ENCODE measurements at regions not wholly inside any gene's neighbourhood (a gene's known extent, or its start where the extent isn't known, plus 50 kb on each side); places are given as distances from the start of the nearest gene placed in this dataset.
"Not testable (repeated sequence)": the region's sequence is repeated elsewhere in the genome, so short reads cannot be mapped to it uniquely, and the experiment has no call there.

GRCh38 chr12:72723732-72724131, 451.6 kb downstream of the TRHDE start:
- no peak for DNase-seq

DNA sequence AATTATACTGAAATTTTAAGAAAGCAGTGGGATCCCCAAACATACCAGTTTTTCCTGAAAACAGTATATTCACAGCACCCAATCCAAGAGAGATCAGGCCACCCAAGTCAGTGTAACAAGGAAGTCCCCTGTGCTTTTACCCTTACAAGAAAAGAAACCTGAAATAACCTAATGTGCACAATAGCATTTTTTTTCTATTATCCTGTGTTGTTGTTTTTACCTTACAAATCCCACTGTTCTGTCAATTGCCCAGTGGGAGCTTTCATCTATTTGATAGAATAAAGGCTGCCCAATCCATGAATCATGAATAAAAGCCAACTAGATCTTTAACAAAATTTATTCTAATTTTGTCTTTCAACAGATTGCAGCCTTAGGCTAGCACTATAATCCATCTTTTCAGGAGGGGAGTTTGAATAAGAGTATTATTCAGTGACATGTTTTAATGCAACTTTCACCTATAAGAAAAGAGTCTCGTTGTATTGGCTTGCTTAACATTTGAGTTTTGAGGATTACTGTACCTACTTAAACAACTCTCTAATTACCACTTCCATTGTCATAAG, 457.4 kb downstream of the TRHDE start:
- no peak for DNase-seq

GRCh38 chr12:72734581-72734980, 462.4 kb downstream of the TRHDE start:
- DNase-seq, result no peak

DNA sequence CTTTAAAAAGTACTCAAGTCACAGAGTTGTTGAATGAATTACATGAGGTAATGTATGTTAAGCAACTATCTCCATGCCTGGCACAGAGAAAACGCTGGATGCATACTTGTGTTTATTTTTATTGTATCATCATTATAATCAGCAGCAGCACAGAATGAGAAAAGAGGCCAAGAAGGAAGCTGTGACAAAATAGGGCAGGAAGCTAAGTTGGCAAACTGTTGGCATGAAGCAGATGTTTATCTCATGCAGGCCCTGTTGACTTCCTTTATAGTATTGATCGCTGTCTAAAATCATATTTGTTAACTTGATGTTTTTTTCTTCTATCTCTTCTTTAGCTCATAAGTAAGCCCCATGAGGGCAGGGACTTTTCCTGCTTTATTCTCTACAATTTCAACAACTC, 466.6 kb downstream of the TRHDE start:
- DNase-seq, result no peak

DNA sequence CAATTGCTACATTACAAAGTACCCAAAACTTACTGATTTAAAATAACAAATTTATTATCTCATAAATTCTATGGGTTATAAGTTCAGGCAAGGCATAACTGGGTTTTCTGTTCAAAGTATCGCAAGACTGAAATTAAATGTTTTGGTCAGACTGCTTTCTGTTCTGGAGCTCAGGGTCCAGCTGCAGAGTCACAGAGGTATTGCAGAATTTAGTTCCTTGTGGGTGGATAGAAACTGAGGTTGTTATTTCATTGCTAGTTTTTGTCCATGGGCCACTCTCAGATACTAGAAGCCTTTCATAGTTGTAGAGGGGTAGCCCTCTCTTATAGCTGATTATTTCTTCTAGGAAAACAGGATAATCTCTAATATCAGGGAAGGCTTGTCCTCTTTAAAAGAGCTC, 467.9 kb downstream of the TRHDE start:
- DNase-seq, result no peak

DNA sequence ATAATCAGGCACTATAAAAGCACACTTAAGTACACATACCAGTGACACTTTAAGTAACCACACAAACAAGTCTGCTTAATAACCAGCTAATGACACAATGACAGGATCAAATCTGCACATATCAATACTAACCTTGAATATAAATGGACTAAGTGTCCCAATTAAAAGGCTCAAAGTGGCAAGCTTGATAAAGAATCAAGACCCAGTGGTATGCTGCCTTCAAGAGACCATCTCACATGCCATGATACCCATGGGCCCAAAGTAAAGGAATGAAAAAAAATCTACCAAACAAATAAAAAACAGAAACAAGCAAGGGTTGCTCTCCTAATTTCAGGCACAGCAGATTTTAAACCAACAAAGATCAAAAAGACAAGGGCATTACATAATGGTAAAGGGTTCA, 470.4 kb downstream of the TRHDE start:
- DNase-seq, result no peak

GRCh38 chr12:72746048-72746447, 473.9 kb downstream of the TRHDE start:
- no peak for DNase-seq

DNA sequence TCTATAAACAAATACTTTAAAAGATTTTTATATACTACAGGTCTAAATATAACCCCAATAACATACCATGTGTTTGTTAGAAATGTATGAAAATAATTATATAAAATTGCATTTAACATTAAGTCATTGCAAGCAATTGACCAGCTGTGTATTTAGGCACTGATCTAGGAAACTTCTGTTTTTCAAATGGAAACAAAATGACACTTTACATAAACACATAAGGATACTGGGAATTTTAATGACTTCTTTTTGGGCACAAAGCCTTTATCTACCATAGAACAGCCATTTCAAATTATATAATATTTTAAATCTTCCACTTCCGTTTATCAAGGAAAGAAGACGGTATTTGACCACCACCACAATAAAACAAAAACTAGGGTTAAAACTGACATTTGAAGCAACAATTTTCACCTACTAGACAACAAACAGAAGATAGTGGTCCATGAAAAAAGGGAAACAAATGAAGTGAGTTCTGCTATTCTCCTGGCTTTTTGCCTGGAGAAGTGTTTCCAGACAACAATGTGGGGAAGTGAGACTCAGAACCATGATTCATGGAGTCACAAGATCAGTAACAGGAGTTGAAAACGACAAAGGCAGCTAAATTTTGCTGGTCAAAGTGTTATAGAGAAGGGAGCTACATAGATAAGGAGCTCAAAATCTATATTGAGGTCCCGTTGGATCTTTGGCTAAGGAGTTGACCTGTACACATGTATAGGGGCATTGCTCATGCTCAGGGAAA, 475.1 kb downstream of the TRHDE start:
- no peak for DNase-seq

DNA sequence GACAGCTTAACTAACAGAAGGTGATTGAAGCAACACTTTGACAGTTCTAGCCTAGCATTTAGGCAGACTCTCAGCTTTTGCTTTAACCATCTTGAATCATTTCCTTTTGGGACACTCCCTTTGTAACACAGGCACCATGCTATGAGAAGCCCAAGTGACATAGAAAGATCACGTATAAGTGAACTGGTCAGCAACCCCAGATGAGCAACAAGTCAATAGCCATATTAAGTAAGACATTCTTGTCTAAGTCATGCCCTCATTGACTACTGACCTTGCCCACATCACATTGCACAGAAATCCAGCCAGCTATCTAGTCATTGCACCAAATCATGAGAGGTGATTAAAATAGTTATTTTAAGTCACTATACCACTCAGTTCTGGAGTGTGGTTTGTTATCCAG, 476.8 kb downstream of the TRHDE start:
- DNase-seq, result no peak

DNA sequence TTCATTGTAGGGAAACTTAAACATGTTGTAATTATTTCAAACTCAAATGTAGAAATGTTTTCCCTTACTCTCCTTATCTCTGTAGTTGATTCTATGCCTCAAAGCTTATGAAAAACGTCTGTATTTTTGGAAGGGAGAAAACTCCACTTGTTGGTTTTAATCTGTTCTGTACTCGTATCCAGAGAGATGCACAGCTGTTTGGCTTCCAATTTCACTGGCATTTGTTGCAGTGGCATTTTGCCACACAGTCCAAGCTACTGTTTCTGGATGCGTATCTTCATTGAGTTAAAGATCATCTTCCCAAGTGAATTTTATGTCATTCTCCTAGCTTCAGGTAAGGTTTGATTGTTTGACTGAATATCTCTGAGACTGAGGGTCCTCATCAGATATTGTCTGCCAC, 481.4 kb downstream of the TRHDE start:
- no peak for DNase-seq

DNA sequence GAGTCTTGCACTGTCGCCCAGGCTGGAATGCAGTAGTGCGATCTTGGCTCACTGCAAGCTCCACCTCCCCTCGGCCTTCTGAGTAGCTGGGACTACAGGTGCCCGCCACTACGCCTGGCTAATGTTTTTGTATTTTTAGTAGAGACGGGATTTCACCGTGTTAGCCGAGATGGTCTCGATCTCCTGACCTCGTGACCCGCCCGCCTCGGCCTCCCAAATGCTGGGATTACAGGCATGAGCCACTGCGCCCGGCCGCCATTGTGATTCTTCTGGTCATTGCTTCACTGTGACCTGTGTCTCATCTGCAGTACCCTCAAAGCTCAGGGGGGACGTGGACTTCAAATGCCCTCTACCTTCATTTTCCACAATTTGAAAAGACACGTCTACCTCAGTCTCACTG, 481.9 kb downstream of the TRHDE start:
- DNase-seq, result not testable (repeated sequence)

DNA sequence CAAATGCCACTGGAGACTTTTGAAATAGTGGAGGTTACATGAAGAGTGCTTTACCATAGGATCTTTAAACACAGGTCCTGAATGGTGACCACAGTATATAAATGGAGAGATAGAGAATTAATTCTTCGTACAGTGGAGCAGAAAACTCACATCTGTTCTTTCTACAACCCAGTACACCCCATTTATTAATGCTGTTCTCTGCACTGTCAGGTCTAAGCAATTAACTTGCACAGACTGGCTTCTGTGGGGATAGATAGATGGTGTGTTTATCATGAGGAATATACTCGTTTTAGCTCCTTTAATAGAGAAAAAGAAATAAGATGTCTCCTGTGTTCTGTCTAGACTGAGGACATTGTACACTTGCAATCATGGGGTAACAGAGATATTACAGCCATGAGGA, 494.3 kb downstream of the TRHDE start:
- no peak for DNase-seq

DNA sequence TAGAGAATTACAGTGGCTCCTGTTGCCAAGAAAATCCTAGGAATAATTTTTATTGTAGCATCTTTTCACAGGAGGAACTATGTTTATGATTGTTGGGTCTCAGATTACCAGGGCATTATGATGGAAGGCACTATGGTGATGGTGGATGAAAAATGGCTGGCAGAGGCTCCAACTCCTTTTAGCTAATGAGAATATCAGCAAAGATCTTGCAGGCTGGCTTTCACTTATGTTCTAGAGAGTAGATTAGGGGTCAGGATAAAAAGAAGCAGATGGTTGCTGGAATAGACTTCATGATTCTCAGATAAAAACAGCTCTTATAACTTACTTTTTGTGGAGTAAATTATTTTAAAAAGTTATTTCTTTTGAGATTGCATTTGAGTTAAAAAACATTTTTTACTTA, 501.9 kb downstream of the TRHDE start:
- no peak for DNase-seq

- DNase-seq, result no peak
These were observed 505.6 kb downstream of the TRHDE start for GRCh38 chr12:72777806-72778205.

DNA sequence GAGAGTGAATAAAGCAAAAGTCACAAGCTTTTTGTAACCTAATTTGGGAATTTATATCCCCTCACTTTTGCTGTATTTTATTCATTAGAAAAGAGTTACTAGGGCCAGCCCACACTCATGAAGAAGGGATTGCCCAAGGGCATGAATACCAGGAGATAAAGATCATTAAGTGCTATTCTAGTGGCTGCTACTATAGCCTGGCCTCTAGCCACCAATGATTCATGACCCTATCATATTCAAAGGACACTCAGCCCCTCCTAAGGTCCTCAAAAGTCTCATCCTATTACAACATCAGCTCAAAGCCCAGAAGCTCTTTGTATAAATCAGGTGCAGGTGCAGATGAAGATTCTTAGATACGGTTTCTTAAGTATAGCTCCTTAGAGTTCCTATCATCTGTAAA, 518.1 kb downstream of the TRHDE start:
- DNase-seq, result no peak

- no peak for DNase-seq
These were observed 520.7 kb downstream of the TRHDE start for GRCh38 chr12:72792889-72793288.

DNA sequence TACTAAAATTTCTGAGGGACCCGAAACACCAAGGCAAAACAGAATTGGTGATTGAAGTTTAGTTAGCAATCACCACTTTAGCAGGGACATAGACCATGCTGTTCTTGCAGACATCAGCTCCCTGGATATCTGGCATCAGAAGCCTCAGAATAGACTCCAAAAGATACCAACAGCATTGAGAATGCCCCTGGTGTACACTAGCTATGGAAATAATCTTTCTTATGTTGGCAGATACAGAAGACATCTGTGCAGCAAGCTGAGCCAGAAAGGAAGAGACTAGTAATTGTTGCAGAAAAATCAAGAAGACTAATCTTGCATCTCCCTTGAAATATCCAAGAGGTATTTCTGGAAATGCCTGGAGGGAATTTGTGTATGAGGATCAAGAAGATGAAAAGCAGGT, 521.6 kb downstream of the TRHDE start:
- no peak for DNase-seq

- no peak for DNase-seq
These were observed 543.3 kb downstream of the TRHDE start for GRCh38 chr12:72815421-72815820.

- DNase-seq, result no peak
These were observed 556.6 kb downstream of the TRHDE start for GRCh38 chr12:72828662-72829324.

GRCh38 chr12:72829838-72830237, 557.7 kb downstream of the TRHDE start:
- DNase-seq, result no peak

- DNase-seq, result no peak
These were observed 559.9 kb downstream of the TRHDE start for GRCh38 chr12:72832024-72832423.

DNA sequence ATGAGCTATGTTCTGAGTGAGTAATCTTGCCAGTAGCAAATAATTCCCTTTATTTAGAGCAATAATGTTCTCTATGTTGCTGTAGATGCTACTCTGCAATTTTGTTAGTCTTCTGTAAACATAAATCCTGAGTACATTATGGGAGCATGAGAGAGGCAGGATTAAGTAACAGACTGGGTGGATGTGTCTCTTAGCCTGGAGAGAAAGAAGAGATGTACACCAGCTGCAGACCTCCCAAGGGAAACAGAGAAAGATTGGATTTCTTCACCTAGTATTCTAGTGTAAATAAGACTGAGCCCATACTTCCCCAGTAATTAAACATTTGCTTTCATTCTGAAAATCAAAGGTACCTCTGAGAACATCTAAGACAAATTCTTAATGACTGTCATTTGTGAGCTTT, 564.0 kb downstream of the TRHDE start:
- no peak for DNase-seq

GRCh38 chr12:72839696-72840095, 567.5 kb downstream of the TRHDE start:
- no peak for DNase-seq

DNA sequence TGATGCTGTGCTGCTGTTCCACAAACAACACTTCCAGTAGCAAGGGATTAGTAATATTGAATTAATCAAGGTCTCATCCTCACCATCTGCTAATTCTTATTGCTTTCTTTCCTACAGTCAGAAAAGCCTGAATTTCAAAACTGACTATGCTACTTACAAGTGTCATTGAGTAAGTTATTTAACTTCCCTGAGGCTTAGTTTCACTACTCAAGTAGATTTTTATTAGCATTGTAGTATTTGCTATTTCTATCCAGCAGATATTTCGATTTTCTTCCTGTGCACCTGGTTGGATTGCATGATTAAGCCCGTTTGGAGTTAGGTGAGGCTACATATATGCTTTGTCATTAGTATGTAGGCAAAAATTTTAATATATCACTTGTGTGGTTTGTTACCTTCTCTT, 591.5 kb downstream of the TRHDE start:
- no peak for DNase-seq

- DNase-seq, result no peak
These were observed 593.8 kb downstream of the TRHDE start for GRCh38 chr12:72865921-72866320.
